ENCODE measurements at regions not wholly inside any gene's neighbourhood (a gene's known extent, or its start where the extent isn't known, plus 50 kb on each side); places are given as distances from the start of the nearest gene placed in this dataset.

DNA sequence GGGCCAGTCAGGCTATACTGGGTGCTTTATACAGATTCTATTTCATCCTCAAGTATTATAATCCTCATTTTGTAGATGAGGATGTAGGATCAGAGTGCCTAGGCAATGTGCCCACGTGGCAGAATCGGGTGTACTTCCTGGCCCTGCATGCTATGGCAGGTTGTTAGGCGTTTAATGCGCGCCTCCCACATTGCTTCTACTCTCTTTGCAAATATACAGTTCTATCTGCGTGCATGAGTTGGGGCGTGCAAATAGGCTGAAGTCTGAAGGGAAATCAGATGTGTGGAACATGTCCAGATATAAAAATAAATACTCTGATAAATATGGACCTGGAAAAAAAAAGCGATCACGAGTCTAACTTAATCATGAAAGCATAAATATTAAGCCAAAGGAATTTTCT is 194.7 kb upstream of the FMN2 start:
- DNase-seq, result no peak

DNA sequence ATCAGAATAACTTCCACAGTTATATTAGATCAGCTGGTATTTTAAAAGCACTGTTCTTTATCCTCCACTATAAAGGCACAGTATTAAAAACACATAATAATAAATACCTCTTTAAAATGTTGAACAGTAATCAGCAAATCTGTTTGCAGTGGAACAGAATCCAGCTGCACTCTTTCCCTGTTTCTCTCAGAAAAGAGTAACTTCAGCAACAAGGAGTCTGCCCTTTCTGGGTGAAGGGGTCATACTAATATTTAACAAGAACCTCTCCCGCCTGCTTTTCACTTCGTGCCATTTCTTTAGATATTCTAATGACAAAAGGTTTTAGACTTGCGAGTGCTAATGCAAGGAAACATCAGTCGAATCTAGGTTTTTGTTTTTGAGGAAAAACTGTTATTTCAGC is 194.2 kb upstream of the FMN2 start:
- DNase-seq, result no peak

DNA sequence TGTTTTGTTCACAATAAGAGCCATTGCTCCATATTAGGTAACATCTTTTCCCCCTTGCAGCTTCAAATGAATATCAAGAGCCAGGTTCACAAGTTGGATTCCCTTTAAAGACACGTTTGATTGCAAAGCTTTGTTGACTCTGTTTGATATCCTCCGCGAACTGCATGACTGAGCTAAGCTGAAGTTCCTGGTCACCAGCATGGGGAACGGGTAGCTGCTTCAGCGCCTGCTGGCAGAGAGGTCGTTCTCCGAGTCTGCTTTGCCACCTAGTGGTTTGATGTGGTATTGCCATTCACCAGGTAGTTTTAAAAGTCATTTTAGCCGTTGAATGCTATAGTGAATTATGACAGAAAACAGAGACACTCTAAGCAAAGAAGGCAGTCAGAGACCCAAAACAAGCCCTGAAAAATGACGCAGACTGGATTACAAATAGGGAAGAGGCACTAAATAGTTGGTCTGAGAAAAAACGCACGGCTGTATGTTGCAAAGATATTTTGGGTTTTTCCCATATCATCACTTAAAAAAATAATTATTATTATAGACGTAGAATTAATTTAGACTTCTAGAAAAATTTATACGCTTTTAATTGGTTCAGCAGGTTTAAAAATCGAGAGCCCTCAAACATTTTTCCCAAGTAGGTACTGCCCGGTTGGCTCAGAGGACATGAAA is 193.5 kb upstream of the FMN2 start:
- no peak for DNase-seq

DNA sequence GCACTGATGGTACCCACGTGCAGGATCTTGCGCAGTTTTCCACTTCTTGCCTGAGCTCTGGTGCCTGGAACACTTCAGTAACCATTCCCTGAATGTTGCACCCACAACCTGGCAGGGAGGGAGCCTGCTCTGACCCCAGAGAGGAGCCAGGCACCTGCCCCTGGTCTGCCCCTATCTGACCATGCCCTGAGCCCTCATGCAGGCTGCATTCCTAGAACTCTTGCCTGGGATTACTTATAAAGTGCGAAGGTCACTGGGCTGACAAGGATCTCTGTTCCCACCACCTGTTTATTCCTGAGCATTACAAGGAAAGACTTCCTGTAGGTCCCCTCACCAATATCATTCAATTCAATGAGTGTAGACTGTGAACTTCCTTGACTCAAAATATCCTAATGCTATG is 191.9 kb upstream of the FMN2 start:
- no peak for DNase-seq

DNA sequence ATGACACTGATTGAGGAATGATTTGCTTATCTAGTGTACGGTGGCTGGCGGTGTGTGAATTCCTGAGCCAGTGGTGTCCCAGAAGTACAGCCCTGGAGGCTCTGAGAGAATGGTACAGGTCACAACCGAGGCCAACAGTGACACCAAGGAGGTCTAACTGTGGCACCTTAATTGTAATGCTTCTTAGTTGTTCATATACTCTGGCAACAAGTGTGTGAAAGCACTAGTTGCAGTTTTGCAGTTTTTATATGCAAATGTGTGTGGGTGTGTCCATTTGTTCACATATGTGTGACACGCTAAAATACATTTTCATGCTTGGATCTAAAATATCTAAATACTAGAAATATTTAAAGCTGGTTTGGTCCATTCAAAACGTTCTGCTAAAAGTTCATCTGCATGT is 185.3 kb upstream of the FMN2 start:
- no peak for DNase-seq

DNA sequence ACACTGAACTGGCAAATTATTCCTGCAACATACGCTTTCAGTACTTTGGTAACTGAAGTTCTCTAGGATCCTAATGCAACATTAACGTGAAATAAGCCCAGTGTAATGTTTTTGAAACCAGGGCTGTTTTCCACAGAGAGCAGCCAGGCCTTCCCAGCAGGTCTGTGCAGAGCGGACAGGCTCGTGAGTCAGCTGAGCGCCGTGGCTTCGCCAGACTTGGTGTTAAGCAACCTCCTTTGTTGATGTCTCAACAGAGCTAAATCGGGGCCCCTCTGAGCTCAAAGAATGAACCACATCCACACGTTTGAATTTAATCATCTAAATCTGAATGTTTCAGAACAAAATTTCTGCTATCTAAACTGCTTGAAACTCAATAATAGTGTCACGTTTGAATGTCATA is 181.8 kb upstream of the FMN2 start:
- DNase-seq, result no peak

DNA sequence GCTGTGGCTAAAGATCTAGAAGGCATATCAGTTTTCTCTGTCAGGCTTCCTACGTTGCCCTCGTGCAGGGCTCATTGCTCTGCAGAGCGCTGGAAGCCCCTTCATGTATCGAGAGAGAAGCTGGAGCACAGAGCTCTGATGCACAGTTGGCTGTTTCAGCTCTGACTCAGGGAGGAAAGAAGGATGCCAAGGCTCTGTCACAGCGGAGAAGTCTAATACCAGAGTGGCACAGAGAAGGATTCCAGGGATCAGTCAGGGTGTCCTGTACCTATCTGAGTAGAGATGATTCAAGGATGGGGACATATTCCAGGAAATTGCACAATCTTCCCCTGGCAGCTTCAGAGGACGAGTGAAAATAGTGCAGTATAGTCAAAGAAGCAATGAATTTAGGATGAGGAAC is 179.2 kb upstream of the FMN2 start:
- DNase-seq, result no peak

DNA sequence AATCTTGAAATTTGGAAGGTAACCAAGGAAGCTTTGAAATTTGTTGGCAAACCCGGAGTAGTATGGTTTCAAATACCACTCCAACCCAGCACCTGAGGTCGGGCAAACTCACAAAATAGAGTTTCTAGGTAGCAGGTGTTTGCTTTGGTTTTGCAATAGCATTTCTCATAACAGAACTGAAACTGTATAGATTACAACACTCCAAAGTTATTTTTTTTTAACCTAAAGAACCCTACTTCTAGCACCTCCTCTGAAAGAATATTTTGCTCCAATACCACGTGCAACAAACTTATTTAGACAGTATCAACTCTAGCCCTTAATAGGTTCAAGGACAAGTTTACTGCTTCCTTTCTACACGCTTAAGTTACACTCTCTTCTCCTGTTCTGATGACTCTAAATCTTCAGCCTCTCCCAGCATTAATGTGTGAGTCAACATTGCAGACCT is 178.5 kb upstream of the FMN2 start:
- no peak for DNase-seq

DNA sequence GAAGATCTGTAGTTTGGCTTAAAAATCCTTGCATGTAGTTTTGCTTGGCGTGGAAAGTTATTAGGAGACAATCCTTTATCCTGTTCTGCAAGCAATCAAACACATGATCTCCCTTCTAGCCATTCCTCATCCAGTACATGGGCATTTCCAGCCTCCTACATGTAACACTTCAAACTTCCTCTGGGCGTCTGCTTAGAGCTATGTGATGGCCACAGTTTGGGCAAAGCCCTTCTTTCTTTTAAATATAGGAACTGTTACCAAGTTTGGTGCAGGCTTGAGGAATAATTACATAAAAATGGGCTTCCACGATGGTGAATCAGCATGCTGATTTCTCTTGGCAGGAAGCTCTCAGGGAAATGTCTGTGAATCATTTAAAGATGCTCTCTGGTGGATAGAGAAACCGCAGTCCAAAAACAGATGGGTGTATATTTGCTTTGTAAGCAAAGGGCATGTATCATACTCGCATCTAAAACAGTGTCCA is 176.9 kb upstream of the FMN2 start:
- DNase-seq, result no peak

DNA sequence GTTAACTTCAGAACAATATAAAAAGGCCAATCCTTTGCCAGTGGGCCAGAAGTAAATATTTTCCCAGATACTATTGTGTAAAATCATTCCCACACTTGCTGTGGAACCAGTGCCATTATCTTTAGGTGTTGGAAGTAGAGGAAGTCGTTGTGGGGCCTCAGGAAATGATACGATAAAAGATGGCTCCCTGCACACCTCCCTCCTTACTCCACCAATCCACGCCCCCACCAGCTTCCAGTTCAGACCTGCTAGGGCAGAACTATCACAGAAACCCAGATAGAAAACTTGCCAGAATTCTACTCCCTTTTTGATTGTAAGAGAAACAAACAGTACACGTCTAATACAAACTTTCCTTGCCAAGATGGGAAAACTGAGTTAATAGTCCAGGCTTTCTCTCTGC is 173.0 kb upstream of the FMN2 start:
- no peak for DNase-seq

DNA sequence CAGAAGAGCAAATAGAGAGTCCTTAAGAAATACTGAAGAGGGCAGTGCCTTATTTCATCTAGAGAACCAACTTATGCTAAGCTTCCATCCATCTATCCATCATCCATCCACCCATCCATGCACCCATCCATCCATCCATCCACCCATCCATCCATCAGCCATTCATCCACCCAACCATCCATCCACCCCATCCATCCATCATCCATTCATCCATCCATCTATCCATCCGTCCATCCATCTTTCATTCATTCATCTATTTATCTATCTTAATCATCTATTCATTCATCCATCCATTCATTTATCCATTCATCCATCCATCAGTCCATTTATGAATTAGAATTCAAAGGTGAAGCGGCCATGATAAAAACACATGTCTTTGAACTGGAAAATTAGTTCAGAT is 171.5 kb upstream of the FMN2 start:
- DNase-seq, result no peak

DNA sequence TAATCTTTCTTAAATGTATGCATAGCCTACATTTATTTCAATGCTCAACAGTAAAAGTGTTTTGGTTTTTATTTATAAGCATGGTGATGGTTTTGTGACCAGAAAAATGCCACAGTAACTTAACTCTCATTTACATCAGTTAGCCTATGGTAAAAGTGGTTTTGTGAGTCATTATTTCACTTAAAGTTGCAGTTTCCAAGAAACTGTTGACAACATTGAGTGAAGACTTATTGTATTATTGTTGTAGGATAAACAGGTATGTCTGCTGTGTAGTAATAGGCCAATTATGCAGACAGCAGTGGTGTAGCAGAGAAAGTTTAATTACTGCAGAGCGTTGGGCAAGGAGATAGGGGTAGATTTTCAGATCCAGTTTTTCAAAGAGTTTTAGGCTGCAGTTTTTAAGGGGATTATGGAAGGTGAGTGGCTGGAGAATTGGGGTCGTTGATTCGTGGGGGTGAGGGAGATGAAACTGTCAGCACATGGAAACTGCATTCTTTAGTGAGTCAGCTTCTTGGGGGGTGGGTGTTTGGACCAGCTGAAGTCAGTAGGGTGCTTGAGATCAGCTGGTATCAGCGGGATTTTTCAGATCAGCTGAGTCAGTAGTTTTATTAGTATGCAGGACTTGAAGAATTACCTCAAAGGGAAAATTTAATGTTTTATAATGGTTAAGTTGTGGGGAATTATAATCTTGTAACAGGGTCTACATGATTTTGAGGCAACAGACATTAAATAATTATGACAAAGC is 168.7 kb upstream of the FMN2 start:
- DNase-seq, result no peak

DNA sequence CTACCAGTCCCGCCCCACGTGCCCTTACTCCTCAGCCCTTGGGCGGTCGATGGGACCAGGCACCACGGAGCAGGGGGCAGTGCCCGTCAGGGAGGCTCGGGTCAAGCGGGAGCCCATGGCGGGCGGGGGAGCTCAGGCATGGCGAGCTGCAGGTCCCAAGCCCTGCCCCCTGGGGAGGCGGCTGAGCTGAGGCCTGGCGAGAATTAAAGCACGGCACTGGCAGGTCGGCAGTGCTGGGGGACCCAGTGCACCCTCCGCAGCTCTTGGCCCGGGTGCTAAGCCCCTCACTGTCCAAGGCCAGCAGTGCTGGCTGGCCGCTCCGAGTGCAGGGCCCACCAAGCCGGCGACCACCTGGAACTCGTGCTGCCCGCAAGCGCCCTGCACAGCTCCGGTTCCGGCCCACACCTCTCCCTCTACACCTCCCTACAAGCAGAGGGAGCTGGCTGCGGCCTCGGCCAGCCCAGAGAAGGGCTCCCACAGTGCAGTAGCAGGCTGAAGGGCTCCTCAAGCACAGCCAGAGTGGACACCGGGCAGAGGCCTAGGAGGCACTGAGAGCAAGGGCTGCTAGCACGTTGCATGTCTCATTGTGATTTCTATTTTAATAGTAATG is 166.8 kb upstream of the FMN2 start:
- DNase-seq, result no peak

DNA sequence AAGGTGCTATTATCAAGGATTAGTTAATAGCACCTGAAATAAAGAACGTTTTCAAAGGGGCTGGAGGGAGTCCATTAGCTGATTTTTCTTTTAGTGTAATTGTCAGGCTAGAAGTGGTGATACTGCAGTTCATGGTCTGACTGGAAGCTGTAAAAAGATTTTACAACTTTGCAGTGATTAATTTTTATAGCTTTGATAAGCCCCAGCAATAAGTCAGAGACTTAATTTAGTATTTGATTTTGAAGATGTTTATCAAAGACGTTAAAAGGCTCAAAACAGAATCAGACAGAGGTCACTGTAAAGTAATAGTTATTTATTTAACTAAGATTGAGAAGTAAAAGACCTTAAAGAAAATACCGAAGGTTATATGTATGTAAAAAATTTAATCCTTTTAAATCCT is 165.5 kb upstream of the FMN2 start:
- DNase-seq, result no peak

DNA sequence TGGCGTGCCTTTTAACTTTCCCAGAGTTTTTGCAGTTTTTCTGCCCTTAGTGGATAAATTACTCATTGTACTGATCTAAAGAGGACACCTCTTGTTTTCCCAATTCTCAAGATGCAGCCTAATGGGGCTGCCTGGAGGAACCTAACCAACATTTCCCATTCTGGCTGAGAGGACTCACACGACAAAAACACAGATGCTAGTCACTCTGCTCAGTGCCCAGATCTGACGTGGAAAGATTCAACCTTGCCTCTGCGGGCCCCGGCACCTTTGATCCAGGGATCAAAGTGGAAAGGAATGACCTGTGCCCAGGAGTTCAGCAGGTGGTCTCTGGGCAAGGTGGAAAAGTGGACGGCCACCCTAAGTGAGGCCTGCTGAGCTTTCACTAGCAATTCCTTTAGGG is 162.4 kb upstream of the FMN2 start:
- DNase-seq, result no peak

DNA sequence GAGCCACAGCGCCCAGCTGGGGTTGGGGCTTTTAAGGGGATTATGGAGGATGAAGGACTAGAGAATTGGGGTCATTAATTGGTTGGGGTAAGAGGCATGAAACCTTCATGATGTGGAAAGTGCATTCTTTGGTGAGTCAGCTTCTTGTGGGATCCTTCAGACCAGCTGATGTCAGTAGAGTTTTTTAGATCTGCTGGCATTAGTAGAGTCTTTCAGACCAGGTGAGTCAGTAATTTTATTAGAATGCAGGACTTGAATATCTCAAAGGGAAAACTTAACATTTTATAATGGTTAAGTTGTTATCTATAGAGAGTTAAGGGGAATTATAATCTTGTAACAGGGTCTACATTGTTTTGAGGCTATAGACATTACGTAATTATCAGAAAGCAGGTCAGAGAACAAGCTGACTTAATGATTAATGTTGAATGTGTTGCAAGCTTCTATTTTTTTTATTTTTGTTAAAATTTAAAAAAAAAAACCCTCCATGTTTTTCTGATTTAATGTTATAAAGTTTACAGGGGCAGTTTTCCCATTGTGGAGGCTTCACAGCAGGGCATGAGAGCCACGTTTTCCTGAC is 160.9 kb upstream of the FMN2 start:
- DNase-seq, result no peak

DNA sequence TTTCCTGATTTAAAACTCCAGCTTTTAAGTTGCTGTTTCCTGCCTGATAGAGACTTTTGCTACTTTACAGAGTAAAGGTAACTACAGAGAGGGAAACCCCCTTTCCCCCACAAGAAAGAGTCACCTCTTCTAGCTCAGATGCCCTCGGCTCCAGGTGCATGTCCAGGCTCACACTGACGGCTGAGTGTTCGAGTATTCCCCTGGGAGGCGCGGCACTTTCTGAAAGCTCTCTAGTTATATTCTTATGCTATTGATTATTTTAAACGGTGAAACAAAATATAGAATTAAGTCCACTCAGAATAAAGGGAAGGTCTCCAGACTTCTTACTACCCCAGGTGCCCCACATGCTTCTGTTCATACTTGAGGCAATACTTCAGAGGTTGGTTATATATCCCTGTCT is 160.3 kb upstream of the FMN2 start:
- no peak for DNase-seq

DNA sequence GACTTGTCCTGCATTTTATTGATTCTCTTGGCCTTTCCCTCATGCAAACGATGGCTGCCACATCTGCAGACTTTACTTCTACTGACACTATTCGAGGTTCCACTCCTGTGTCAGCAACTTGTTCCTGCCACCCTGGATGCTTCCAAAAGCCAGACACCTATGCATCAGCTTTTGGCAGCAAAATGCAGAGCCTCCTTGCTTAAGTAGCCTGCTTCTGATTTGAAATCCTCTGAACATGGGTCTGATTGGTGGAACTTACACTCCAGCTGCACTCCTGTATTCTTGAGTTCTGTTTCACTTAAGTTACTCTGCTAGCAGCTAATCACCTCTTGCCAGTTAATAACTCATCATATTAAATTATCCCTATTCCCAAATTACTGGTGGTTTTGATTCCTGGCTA is 152.1 kb upstream of the FMN2 start:
- no peak for DNase-seq

DNA sequence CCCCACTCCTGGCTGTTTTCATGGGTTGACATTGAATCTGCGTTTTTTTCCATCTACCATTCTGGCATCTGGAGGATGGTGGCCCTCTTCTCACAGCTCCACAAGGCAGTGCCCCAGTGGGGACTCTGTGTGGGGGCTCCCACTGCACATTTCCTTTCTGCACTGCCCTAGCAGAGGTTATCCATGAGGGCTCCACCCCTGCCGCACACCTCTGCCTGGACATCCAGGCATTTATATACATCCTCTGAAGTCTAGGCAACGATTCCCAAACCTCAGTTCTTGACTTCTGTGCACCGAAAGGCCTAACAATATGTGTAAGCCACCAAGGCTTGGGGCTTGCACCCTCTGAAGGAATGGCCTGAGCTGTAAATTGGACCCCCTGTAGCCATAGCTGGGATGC is 147.9 kb upstream of the FMN2 start:
- DNase-seq, result no peak

DNA sequence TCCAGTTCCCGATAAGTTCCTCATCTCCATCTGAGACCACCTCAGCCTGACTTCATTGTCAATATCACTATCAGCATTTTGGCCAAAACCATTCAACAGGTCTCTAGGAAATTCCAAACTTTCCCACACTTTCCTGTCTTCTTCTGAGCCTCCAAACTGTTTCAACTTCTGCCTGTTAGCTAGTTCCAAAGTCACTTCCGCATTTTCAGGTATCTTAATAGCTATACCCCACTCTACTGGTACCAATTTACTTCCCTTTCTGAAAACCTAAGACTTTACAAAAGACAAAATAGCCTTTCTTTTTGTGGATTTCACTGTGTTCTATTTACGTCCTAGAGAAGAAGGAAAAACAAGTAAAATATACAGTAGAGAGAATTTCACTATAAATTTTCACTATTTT is 147.0 kb upstream of the FMN2 start:
- no peak for DNase-seq

DNA sequence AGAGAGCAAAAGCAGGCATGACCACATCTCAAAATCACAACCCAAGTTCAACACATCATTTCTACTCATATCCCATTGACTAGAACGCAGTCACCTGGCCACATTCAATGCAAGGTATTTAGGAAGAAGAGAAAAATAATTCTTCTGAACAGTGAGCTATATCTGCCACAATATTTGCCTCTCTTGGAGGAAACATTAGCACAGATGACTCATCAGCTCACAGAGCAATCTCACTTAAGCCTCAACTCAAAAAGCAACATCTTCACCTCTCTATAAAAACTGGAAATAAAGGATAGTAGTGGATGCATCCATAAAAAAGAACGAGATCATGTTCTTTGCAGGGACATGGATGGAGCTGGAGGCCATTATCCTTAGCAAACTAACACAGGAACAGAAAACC is 143.9 kb upstream of the FMN2 start:
- no peak for DNase-seq

DNA sequence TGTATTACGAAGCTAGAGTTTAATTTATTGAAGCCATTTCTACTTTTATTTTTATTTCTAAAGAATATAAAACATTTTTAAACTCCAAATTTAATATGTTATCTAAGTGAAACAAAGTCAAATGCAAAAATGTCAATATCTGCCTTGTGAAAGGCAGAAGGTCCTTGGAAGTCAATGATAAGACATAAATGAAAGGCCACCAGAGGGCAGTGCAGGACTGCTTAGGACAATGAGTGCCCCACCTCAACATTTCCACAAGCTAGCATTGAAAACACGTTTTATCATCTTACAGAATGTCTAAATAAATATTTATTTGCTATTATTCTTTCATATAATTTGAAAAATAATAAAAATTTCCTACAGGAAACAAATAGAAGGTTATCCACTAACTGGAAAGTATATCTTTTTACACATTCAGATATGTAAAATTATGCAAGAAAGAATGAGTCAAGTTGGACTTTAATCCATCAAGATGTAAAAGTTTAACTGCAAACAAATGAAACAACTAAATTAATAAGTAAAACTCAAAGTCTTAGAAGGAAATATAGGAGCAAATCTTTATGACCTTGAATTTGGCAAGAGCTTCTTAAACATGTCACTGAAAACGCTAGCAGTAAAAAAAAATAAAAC is 140.1 kb upstream of the FMN2 start:
- peak in 1 of 2 experiments; percentile 0 for DNase-seq
